Stimulated activated memory B cell treated with anti-CD40 and anti-IgM and Interleukin-4, amounts not matched to agents 10 μg/mL and 1 μg/mL and 100 μg/mL, for 72 hours (primary cell): ENCODE measurements at regions not wholly inside any gene's neighbourhood (a gene's known extent, or its start where the extent isn't known, plus 50 kb on each side); places are given as distances from the start of the nearest gene placed in this dataset.

ENCODE experiments used
- ATAC-seq: fragments of 150-1000 bp; cut with Tn5 transposase; 2 replicates; pipeline ENCODE4 v1.10.0; 2021
- H3K27ac Mint-ChIP-seq: one replicate; pipeline ENCODE4 v1.8.0; 2022; ENCODE audit warnings: mild to moderate bottlenecking, mixed read lengths
- H3K27me3 Mint-ChIP-seq: one replicate; pipeline ENCODE4 v1.8.0; 2022; ENCODE audit warnings: mixed read lengths
- H3K36me3 Mint-ChIP-seq: one replicate; pipeline ENCODE4 v1.8.0; 2022; ENCODE audit warnings: mixed read lengths
- H3K4me1 Mint-ChIP-seq: one replicate; pipeline ENCODE4 v1.8.0; 2022; ENCODE audit warnings: mixed read lengths
- H3K4me3 Mint-ChIP-seq: one replicate; pipeline ENCODE4 v1.8.0; 2022; ENCODE audit warnings: mild to moderate bottlenecking, moderate library complexity, mixed read lengths
- H3K9me3 Mint-ChIP-seq: one replicate; pipeline ENCODE4 v1.8.0; 2022; ENCODE audit warnings: mixed read lengths

DNA sequence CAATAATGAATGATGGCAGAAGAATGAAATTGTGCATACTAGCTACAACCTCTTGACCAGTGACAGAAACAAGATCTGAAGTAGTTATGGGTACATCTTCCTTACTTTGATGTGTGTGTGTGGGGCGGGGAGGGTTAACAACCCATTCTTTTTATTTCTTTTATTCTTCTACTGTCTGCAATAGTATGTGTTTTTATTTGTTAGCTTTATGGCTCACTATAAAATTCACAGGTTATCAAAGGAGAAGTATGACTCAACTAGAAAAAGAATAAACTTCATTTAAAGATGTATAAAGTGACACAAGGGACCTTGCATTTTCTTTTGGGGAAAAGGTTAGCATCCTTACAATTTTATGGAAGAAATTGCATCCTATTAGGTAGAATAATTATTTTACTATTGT is 430.5 kb downstream of the DAD1 start:
- Mint-ChIP-seq H3K4me1 (no peaks in the 10 kb centered on the region), H3K27me3 (peaks cover 6% of the 10 kb centered on the region), H3K9me3 (no peaks in the 10 kb centered on the region), H3K27ac (no peak overlapping the region), H3K4me3 (no peak overlapping the region), H3K36me3 (no peaks in the 10 kb centered on the region)
- no peak for ATAC-seq

DNA sequence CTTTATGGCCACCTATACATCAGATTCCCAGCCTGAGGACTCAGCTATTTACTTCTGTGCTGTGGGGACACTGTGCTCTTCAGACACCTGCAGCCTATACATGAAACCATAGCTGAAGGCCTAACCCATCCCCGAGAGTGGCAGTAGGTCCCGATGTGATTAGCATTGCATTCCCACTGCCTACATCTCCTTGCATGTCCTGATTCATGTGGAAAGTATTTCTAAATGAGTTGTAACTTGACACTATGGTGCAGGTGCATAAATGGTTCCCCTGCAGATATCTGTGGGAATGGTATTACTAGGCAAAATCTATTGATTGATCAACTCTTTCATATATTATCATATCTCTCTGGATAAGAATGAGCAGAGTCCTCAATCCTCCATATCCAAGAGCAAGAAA is 433.5 kb downstream of the DAD1 start:
- no peak for ATAC-seq

DNA sequence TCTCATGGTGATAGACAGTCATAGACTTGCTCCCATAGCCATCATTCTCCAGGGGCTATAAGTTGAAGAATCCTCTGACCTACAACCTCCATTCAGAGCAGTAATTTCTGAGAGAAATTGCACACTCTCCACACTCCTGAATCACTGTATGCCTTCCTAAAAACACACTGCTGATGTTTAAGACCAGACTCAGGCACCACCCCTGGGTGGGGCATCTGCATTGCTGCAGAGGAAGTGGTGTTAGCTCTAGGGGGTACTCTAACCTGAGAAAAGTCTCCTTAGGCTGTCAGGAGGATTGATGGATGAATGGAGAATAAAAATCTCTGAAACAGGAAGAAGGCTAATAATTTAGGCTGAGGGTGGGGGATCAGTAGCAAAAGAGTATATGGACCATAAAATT is 436.1 kb downstream of the DAD1 start:
- Mint-ChIP-seq H3K36me3 (no peaks in the 10 kb centered on the region), H3K9me3 (no peaks in the 10 kb centered on the region), H3K27ac (no peak overlapping the region), H3K4me1 (no peaks in the 10 kb centered on the region), H3K4me3 (no peak overlapping the region), H3K27me3 (peaks cover 52% of the 10 kb centered on the region)
- no peak for ATAC-seq

More for the DNA sequence above, 433.5 kb downstream of the DAD1 start:
- Mint-ChIP-seq H3K4me1 (no peaks in the 10 kb centered on the region), H3K4me3 (no peak overlapping the region), H3K36me3 (no peaks in the 10 kb centered on the region), H3K9me3 (no peaks in the 10 kb centered on the region), H3K27ac (no peak overlapping the region), H3K27me3 (peaks cover 29% of the 10 kb centered on the region)

- no peak for ATAC-seq
- Mint-ChIP-seq H3K27ac (no peak overlapping the region), H3K36me3 (no peaks in the 10 kb centered on the region), H3K4me3 (no peak overlapping the region), H3K4me1 (no peaks in the 10 kb centered on the region), H3K9me3 (no peaks in the 10 kb centered on the region), H3K27me3 (peaks cover 58% of the 10 kb centered on the region)
Observed at GRCh38 chr14:22152161-22152870, 436.7 kb downstream of the DAD1 start.

GRCh38 chr14:22151121-22151520 is 437.9 kb downstream of the DAD1 start:
- H3K27me3 Mint-ChIP-seq = peaks cover 68% of the 10 kb centered on the region
- H3K36me3 Mint-ChIP-seq = no peaks in the 10 kb centered on the region
- no peak for ATAC-seq
- H3K4me1 Mint-ChIP-seq = no peaks in the 10 kb centered on the region
- H3K9me3 Mint-ChIP-seq = no peaks in the 10 kb centered on the region
- no peak overlapping the region for H3K4me3 Mint-ChIP-seq
- H3K27ac Mint-ChIP-seq = no peak overlapping the region

DNA sequence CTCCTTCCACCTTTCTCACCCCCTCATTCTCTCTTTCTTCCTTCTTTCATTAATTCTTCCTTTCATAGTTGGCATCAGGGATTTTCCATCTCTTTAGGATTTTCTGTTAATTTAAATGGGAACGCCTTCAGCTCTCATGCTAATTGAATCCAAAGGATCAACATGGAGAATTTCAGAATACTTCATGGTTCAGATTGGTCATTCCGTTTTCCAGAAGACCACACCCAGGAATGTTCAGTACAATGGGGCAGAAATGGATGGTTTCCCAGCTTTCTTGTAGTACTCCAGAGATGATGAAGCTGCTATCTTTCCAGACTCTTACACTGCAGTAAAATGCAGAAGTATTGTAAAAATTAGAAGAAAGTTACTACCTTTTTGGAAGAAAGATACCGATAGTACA is 440.0 kb downstream of the DAD1 start:
- H3K36me3 Mint-ChIP-seq = no peaks in the 10 kb centered on the region
- H3K4me3 Mint-ChIP-seq = no peak overlapping the region
- no peaks in the 10 kb centered on the region for H3K9me3 Mint-ChIP-seq
- H3K4me1 Mint-ChIP-seq = no peaks in the 10 kb centered on the region
- peaks cover 76% of the 10 kb centered on the region for H3K27me3 Mint-ChIP-seq
- no peak overlapping the region for H3K27ac Mint-ChIP-seq
- ATAC-seq = no peak

DNA sequence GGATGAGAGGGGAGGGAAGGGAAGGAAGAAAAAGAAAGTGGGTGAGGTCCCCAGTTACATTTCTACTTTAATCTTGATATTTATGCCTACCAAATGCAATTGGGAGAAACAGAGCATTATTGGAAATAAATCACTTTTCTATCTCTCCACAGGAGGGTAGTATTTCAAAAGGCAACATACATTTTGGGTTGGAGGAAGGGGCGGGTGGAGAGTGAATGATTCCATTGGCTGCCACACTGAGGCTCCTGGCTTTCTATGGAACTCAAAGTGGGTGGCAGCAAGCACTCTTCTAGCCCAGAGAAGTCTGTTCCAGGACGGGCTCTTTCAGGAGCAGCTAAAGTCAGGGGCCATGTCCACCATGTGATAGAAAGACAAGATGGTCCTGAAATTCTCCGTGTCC is 441.3 kb downstream of the DAD1 start:
- no peak overlapping the region for H3K4me3 Mint-ChIP-seq
- no peak overlapping the region for H3K27ac Mint-ChIP-seq
- H3K36me3 Mint-ChIP-seq = no peaks in the 10 kb centered on the region
- H3K9me3 Mint-ChIP-seq = no peaks in the 10 kb centered on the region
- peaks cover 62% of the 10 kb centered on the region for H3K27me3 Mint-ChIP-seq
- no peaks in the 10 kb centered on the region for H3K4me1 Mint-ChIP-seq
- ATAC-seq = no peak

DNA sequence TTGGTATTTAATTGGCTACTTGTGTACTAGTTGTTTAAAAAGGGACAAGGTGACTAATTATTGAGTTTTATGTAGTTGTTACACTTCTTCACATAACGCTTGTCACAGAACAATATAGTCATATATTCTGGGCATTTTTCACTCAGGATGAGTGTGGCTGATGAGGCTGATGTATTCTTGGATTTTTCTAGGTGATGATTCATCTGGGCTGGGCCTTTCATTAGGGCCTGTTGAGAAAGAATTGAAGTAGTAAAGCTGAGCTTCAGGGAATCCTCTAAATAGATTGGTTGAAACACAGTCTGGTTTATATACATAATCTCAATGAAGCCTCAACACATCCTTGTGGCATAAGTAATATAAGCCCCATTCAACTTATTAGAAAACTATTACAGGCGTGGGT is 445.7 kb downstream of the DAD1 start:
- Mint-ChIP-seq H3K4me3 (no peak overlapping the region), H3K4me1 (no peaks in the 10 kb centered on the region), H3K27me3 (peaks cover 56% of the 10 kb centered on the region), H3K9me3 (no peaks in the 10 kb centered on the region), H3K36me3 (no peaks in the 10 kb centered on the region), H3K27ac (no peak overlapping the region)
- ATAC-seq = no peak

DNA sequence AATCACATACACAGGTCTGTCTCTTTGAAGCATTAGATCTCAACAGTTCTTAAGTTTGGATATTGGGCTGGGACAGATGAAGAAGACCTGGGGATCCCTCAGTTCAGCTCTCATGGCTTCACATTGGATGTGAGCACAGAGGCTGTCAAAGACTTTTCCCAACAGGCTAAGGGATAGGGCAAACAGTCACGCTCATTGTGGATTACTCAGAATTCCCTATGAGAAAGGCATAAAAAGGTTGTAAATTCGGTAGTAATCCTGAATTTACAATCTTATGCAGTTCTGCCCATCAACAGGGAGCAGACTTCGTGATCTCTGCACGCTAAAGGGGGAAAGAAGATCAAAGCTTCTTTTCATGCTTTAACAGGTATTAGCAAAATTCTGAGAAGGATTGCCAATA is 448.4 kb downstream of the DAD1 start:
- H3K4me1 Mint-ChIP-seq = no peaks in the 10 kb centered on the region
- no peak overlapping the region for H3K27ac Mint-ChIP-seq
- no peaks in the 10 kb centered on the region for H3K9me3 Mint-ChIP-seq
- peaks cover 34% of the 10 kb centered on the region for H3K27me3 Mint-ChIP-seq
- H3K4me3 Mint-ChIP-seq = no peak overlapping the region
- ATAC-seq = no peak
- H3K36me3 Mint-ChIP-seq = no peaks in the 10 kb centered on the region

GRCh38 chr14:22131749-22132476 is 457.1 kb downstream of the DAD1 start:
- Mint-ChIP-seq H3K27ac (no peak overlapping the region), H3K36me3 (no peaks in the 10 kb centered on the region), H3K27me3 (peaks cover 58% of the 10 kb centered on the region), H3K4me1 (no peaks in the 10 kb centered on the region), H3K4me3 (no peak overlapping the region), H3K9me3 (peaks cover 8% of the 10 kb centered on the region)
- ATAC-seq = no peak

DNA sequence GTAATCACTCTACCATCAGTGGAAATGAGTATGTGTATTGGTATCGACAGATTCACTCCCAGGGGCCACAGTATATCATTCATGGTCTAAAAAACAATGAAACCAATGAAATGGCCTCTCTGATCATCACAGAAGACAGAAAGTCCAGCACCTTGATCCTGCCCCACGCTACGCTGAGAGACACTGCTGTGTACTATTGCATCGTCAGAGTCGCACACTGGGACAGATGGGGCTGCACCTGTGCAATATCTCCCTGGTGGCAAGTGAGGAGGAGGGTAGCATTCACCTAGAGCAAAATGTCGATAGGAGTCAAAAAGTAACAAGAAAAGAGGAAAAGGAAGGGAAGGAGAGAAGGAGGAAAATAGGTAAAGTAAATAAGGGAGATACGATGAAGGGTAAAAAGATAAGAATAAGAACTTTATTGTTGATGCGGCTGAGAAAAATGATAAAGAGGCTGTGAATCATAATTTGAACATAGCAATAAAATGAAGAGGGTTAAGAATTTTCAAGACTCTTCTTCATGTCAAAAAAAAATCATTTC is 450.5 kb upstream of the OR4E1 start:
- ATAC-seq = no peak
- H3K4me3 Mint-ChIP-seq = no peak overlapping the region
- no peaks in the 10 kb centered on the region for H3K36me3 Mint-ChIP-seq
- H3K27me3 Mint-ChIP-seq = peaks cover 7% of the 10 kb centered on the region
- H3K27ac Mint-ChIP-seq = no peak overlapping the region
- H3K4me1 Mint-ChIP-seq = peaks cover 11% of the 10 kb centered on the region
- H3K9me3 Mint-ChIP-seq = peaks cover 6% of the 10 kb centered on the region

- Mint-ChIP-seq H3K9me3 (peaks cover 9% of the 10 kb centered on the region), H3K27ac (no peak overlapping the region), H3K36me3 (no peaks in the 10 kb centered on the region), H3K4me3 (no peak overlapping the region), H3K27me3 (peaks cover 11% of the 10 kb centered on the region), H3K4me1 (peaks cover 11% of the 10 kb centered on the region)
- no peak for ATAC-seq
Observed at GRCh38 chr14:22122829-22123560, 449.4 kb upstream of the OR4E1 start.

DNA sequence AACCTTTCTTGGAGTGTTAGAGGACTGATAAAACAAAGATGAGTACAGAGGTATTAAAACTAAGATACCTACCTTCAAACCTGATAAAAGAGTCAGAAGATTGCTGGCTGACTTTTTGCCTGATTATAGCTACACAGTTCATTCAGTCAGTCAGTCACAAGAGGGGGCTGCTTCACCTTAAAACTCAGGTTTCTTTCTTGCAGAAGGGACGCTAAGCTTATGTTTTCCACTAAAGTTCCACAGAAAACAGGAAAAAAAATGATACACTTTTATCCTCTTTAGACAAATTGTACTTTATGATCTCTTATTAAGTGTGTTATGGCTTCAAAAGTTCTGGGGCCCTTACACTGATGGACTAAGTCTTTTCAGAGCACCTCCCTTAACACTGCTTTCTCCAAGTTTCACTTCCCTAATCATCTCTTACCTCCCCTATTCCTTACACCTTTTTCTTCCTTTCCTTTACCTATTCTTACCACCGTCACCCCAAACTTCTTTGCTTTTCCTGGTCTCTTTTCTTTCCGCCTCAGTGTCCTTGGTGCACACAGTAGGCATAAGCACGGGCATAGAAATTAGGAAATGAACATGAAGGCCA is 448.7 kb upstream of the OR4E1 start:
- Mint-ChIP-seq H3K4me1 (peaks cover 11% of the 10 kb centered on the region), H3K36me3 (no peaks in the 10 kb centered on the region), H3K9me3 (peaks cover 12% of the 10 kb centered on the region), H3K4me3 (no peak overlapping the region), H3K27ac (no peak overlapping the region), H3K27me3 (peaks cover 15% of the 10 kb centered on the region)
- ATAC-seq = no peak

DNA sequence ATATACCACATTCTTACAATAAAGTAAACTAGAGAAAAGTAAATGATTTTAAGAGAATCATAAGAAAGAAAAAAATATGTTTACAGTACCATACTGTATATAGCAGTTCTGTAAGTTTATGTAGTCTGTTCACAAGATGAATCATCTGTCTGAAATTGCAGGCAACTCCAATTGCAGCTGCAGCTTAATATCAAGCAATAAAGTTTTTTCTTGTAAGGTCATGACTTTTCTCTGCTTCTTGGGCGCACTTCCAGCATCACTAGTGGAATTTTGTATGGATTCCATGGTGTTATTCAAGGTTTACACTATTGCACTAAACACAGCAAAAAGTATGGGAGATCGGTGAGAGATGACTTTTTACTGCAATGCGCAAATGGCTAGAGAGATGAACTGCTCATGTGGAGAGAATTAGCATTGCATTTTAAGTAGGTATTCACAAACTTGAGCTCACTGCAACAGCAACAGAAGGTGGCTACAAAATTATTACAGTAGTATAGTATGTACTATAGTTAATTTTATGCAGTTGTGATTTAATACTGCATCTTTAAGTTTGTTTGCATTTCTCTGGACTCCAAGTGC is 445.4 kb upstream of the OR4E1 start:
- Mint-ChIP-seq H3K4me1 (peaks cover 11% of the 10 kb centered on the region), H3K27ac (no peak overlapping the region), H3K36me3 (no peaks in the 10 kb centered on the region), H3K4me3 (no peak overlapping the region), H3K9me3 (peaks cover 12% of the 10 kb centered on the region), H3K27me3 (peaks cover 29% of the 10 kb centered on the region)
- ATAC-seq = no peak

- peaks cover 5% of the 10 kb centered on the region for H3K9me3 Mint-ChIP-seq
- no peak overlapping the region for H3K27ac Mint-ChIP-seq
- no peaks in the 10 kb centered on the region for H3K4me1 Mint-ChIP-seq
- H3K27me3 Mint-ChIP-seq = peaks cover 38% of the 10 kb centered on the region
- no peaks in the 10 kb centered on the region for H3K36me3 Mint-ChIP-seq
- H3K4me3 Mint-ChIP-seq = no peak overlapping the region
- ATAC-seq = no peak
Observed at GRCh38 chr14:22113401-22113800, 439.8 kb upstream of the OR4E1 start.
